A549 (cell line): ENCODE measurements at regions not wholly inside any gene's neighbourhood (a gene's known extent, or its start where the extent isn't known, plus 50 kb on each side); places are given as distances from the start of the nearest gene placed in this dataset.
A peak's percentile ranks its signal among the peaks of the same experiment; 100 is the strongest.

Experiments
- ATAC-seq, 2 experiments: fragments of 200-7000 bp in 1 of 2; fragments of >200 bp in 1 of 2; cut with Nextera tagmentation in 1 of 2; cut with Tn5 transposase in 1 of 2; 3 replicates each; pipeline versions ENCODE4 v1.8.0 to v1.9.1; 2018 to 2020; ENCODE audit warnings: mild to moderate bottlenecking in 1 of 2, moderate library complexity in 1 of 2
- CTCF ChIA-PET: fragments of 300-600 bp; sonication (Branson Sonifier 250); formaldehyde crosslinking; extraction: SDS; loops from one replicate; lab custom pipeline; 2021; ENCODE audit warnings: antibody characterized with exemption, inconsistent platforms; lab: Yijun Ruan, JAX
- POLR2A ChIA-PET: fragments of 350-600 bp; formaldehyde crosslinking; extraction: SDS; loops from one replicate; lab custom pipeline; 2021; ENCODE audit warnings: antibody characterized with exemption, inconsistent platforms; lab: Yijun Ruan, JAX
- DNase-seq, 2 experiments: peaks; one replicate each; pipeline versions ENCODE4 v3.0.0 to v3.0.0-alpha.2; 2011 to 2016; ENCODE audit warnings: low read depth in 1 of 2, low spot score in 1 of 2
- FAIRE-seq: peaks from 2 replicates; lab custom pipeline; 2011; peaks lifted over from hg19 to GRCh38; lab: Jason Lieb, UNC
- H3K27ac ChIP-seq, 2 experiments: fragments of >200 bp; sonication (Bioruptor Twin); formaldehyde crosslinking; 3 replicates each; pipeline ENCODE4 v1.5.1; 2016 to 2017
- H3K4me1 ChIP-seq: fragments of >200 bp; sonication (Bioruptor Twin); formaldehyde crosslinking; 3 replicates; pipeline ENCODE4 v1.6.1; 2016
- H3K4me2 ChIP-seq: fragments of >200 bp; sonication (Bioruptor Twin); formaldehyde crosslinking; 3 replicates; pipeline ENCODE4 v1.6.1; 2016
- H3K4me3 ChIP-seq: fragments of >200 bp; sonication (Bioruptor Twin); formaldehyde crosslinking; 3 replicates; pipeline ENCODE4 v1.5.1; 2016
- H3K9me3 ChIP-seq: fragments of >200 bp; sonication (Bioruptor Twin); formaldehyde crosslinking; 3 replicates; pipeline ENCODE4 v1.6.1; 2016
- BHLHE40 ChIP-seq: IDR thresholded peaks from 2 replicates; pipeline ENCODE4 v1.6.1; 2012; ENCODE audit warnings: low read depth, low read length, inconsistent platforms
- CBX8 ChIP-seq: fragments of 200-600 bp; sonication (generic); IDR thresholded peaks from 2 replicates; pipeline ENCODE4 v1.6.1; 2016
- CEBPB ChIP-seq, 2 experiments: fragments of >200 bp in 1 of 2; sonication (Bioruptor Twin) in 1 of 2; formaldehyde crosslinking in 1 of 2; IDR thresholded peaks; 2 replicates each; pipeline ENCODE4 v1.6.1; 2012 to 2016
- CHD4 ChIP-seq: fragments of 200-600 bp; sonication (generic); IDR thresholded peaks from 2 replicates; pipeline ENCODE4 v1.6.1; 2016; ENCODE audit warnings: antibody characterized with exemption, mild to moderate bottlenecking, borderline replicate concordance
- EHF ChIP-seq: fragments of 250-450 bp; sonication (Bioruptor Pico); IDR thresholded peaks from 2 replicates; pipeline ENCODE4 v1.5.0; 2020; ENCODE audit warnings: mild to moderate bottlenecking
- EHMT2 ChIP-seq: fragments of 200-600 bp; sonication (generic); IDR thresholded peaks from 2 replicates; pipeline ENCODE4 v1.6.1; 2016; ENCODE audit warnings: antibody characterized with exemption, low read depth, mild to moderate bottlenecking, moderate library complexity
- EP300 ChIP-seq, 2 experiments: fragments of >200 bp; sonication (Bioruptor Twin); formaldehyde crosslinking; IDR thresholded peaks; 2 replicates in 1 of 2; 3 replicates in 1 of 2; pipeline ENCODE4 v1.6.1; 2016 to 2017
- FOSB ChIP-seq: fragments of 250-450 bp; sonication (Bioruptor Pico); IDR thresholded peaks from 2 replicates; pipeline ENCODE4 v1.5.0; 2020; ENCODE audit warnings: mild to moderate bottlenecking, moderate library complexity
- FOSL2 ChIP-seq, 2 experiments: fragments of 450-650 bp in 1 of 2; fragments of >200 bp in 1 of 2; sonication (Bioruptor Twin) in 1 of 2; formaldehyde crosslinking; IDR thresholded peaks; 2 replicates each; pipeline versions ENCODE4 v1.5.0 to v1.6.1; 2016 to 2020; ENCODE audit warnings: mild to moderate bottlenecking in 1 of 2, moderate library complexity in 1 of 2
- FOXS1 ChIP-seq: fragments of 250-450 bp; sonication (Bioruptor Pico); IDR thresholded peaks from 2 replicates; pipeline ENCODE4 v1.5.0; 2020; ENCODE audit warnings: mild to moderate bottlenecking, moderate library complexity
- GATA3 ChIP-seq: IDR thresholded peaks from 2 replicates; pipeline ENCODE4 v1.6.1; 2012; ENCODE audit warnings: borderline replicate concordance
- HOXA7 ChIP-seq: fragments of 250-450 bp; sonication (Bioruptor Pico); IDR thresholded peaks from 2 replicates; pipeline ENCODE4 v1.5.0; 2020; ENCODE audit warnings: mild to moderate bottlenecking, moderate library complexity
- HOXB13 ChIP-seq: fragments of 250-450 bp; sonication (Bioruptor Pico); IDR thresholded peaks from 2 replicates; pipeline ENCODE4 v1.5.0; 2020; ENCODE audit warnings: low read depth, mild to moderate bottlenecking, moderate library complexity
- KDM5A ChIP-seq: fragments of 200-600 bp; sonication (generic); IDR thresholded peaks from 2 replicates; pipeline ENCODE4 v1.6.1; 2016; ENCODE audit warnings: antibody characterized with exemption, mild to moderate bottlenecking
- MYC ChIP-seq: IDR thresholded peaks from 2 replicates; pipeline ENCODE4 v1.6.1; 2012; ENCODE audit warnings: mild to moderate bottlenecking, inconsistent platforms, low read length, improper control_type of control experiment, borderline replicate concordance
- NFE2L2 ChIP-seq: fragments of 150-350 bp; conservative IDR thresholded peaks from 2 replicates; pipeline ENCODE4 v1.6.1; 2014; ENCODE audit warnings: low read length
- POLR2A ChIP-seq: IDR thresholded peaks from 2 replicates; pipeline ENCODE4 v1.6.1; 2012; ENCODE audit warnings: mild to moderate bottlenecking, low read length
- RAD21 ChIP-seq, 2 experiments: fragments of >200 bp in 1 of 2; sonication (Bioruptor Twin) in 1 of 2; formaldehyde crosslinking in 1 of 2; IDR thresholded peaks in 1 of 2; conservative IDR thresholded peaks in 1 of 2; 2 replicates in 1 of 2; 3 replicates in 1 of 2; pipeline ENCODE4 v1.6.1; 2012 to 2018; ENCODE audit warnings: inconsistent platforms in 1 of 2
- RARB ChIP-seq: fragments of 250-450 bp; sonication (Bioruptor Pico); IDR thresholded peaks from 2 replicates; pipeline ENCODE4 v1.8.0; 2021; ENCODE audit warnings: mild to moderate bottlenecking, moderate library complexity
- RCOR1 ChIP-seq: fragments of 150-350 bp; IDR thresholded peaks from 2 replicates; pipeline ENCODE4 v1.6.1; 2014; ENCODE audit warnings: antibody characterized with exemption, low read length, low read depth
- RFX5 ChIP-seq: fragments of 450-650 bp; IDR thresholded peaks from 2 replicates; pipeline ENCODE4 v1.7.1; 2014; ENCODE audit warnings: antibody characterized with exemption, mild to moderate bottlenecking, moderate library complexity
- SMC3 ChIP-seq: fragments of >200 bp; sonication (Bioruptor Twin); formaldehyde crosslinking; IDR thresholded peaks from 3 replicates; pipeline ENCODE4 v1.6.1; 2018; ENCODE audit warnings: inconsistent platforms
- SREBF2 ChIP-seq: fragments of 450-650 bp; IDR thresholded peaks from 2 replicates; pipeline ENCODE4 v1.6.1; 2014; ENCODE audit warnings: mild to moderate bottlenecking, moderate library complexity
- ZC3H11A ChIP-seq: fragments of 450-650 bp; IDR thresholded peaks from 2 replicates; pipeline ENCODE4 v1.6.1; 2014; ENCODE audit warnings: antibody characterized with exemption, mild to moderate bottlenecking
- ZNF302 ChIP-seq: fragments of 250-450 bp; sonication (Bioruptor Pico); IDR thresholded peaks from 2 replicates; pipeline ENCODE4 v1.9.0; 2021; ENCODE audit warnings: inconsistent platforms, mild to moderate bottlenecking, moderate library complexity
- WGBS: methylation state at CpG from one replicate; pipeline ENCODE4 v1.1.6; 2017; ENCODE audit errors: missing lambda C conversion rate; 5-methylcytosine and 5-hydroxymethylcytosine counted together
- TF ChIP-seq, protein P1 (sequence below): fragments of >200 bp; sonication (Bioruptor Twin); formaldehyde crosslinking; IDR thresholded peaks from 3 replicates; pipeline ENCODE4 v1.6.1; 2016
- TF ChIP-seq, protein P2 (sequence below): fragments of >200 bp; sonication (Bioruptor Twin); formaldehyde crosslinking; IDR thresholded peaks from 3 replicates; pipeline ENCODE4 v1.5.1; 2016

- no peak for FAIRE-seq
These were observed 98.6 kb upstream of the PHF14 start for GRCh38 chr7:10875080-10875479.

GRCh38 chr7:10888861-10889260 lies 84.8 kb upstream of the PHF14 start:
- Histone ChIP-seq H3K4me1 (no peaks in the 10 kb centered on the region), H3K9me3 (no peaks in the 10 kb centered on the region), H3K27ac (no peak overlapping the region), H3K4me3 (no peak overlapping the region), H3K4me2 (no peak overlapping the region; the same call in 2 of the 3 replicates)
- ATAC-seq, result peak; percentile 30 to 60; a peak in 4 of 6 replicates
- ChIA-PET POLR2A (no interaction called here), CTCF (interaction anchor here (0.5 to 1.5 kb wide), 12 partner anchors 9 to 990 kb away, joined by 3 to 7 read pairs (median 4); no protein-coding TSS in a partner anchor)
- no peak for DNase-seq
- peak; percentile 43 for FAIRE-seq
- WGBS, result 27% methylated on average over 7 of the region's 7 CpGs
- TF ChIP-seq, protein P1, sequence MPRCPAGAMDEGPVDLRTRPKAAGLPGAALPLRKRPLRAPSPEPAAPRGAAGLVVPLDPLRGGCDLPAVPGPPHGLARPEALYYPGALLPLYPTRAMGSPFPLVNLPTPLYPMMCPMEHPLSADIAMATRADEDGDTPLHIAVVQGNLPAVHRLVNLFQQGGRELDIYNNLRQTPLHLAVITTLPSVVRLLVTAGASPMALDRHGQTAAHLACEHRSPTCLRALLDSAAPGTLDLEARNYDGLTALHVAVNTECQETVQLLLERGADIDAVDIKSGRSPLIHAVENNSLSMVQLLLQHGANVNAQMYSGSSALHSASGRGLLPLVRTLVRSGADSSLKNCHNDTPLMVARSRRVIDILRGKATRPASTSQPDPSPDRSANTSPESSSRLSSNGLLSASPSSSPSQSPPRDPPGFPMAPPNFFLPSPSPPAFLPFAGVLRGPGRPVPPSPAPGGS, result no peak
- no peak for TF ChIP-seq POLR2A
- no peak for TF ChIP-seq CEBPB (IDR thresholded peaks at IDR 0.05)
- TF ChIP-seq MYC, result no peak
- no peak for TF ChIP-seq HOXA7 (CRISPR knock-in tag)
- TF ChIP-seq RARB (CRISPR knock-in tag), result no peak
- no peak for TF ChIP-seq HOXB13 (CRISPR knock-in tag)
- TF ChIP-seq KDM5A, result no peak
- TF ChIP-seq SREBF2, result no peak
- TF ChIP-seq CHD4, result no peak
- TF ChIP-seq NFE2L2, result no peak
- TF ChIP-seq GATA3, result no peak
- no peak for TF ChIP-seq RFX5
- no peak for TF ChIP-seq FOXS1
- TF ChIP-seq CBX8, result no peak
- TF ChIP-seq EHMT2, result no peak

More at GRCh38 chr7:10875080-10875479, 98.6 kb upstream of the PHF14 start:
- Histone ChIP-seq H3K9me3 (no peaks in the 10 kb centered on the region), H3K4me2 (no peak overlapping the region), H3K4me1 (no peaks in the 10 kb centered on the region), H3K27ac (no peak overlapping the region), H3K4me3 (no peak overlapping the region)
- ChIA-PET CTCF (interaction anchor here (1.4 kb wide), 1 partner anchor 14 kb away, joined by 4 read pairs; no protein-coding TSS in a partner anchor), POLR2A (no interaction called here)
- DNase-seq (no peak), ATAC-seq (no peak)
- WGBS, result 23% methylated on average over 2 of the region's 2 CpGs
- no peak for TF ChIP-seq BHLHE40
- TF ChIP-seq EP300 (IDR thresholded peaks at IDR 0.05), result no peak
- TF ChIP-seq CHD4, result no peak
- TF ChIP-seq, protein P2, sequence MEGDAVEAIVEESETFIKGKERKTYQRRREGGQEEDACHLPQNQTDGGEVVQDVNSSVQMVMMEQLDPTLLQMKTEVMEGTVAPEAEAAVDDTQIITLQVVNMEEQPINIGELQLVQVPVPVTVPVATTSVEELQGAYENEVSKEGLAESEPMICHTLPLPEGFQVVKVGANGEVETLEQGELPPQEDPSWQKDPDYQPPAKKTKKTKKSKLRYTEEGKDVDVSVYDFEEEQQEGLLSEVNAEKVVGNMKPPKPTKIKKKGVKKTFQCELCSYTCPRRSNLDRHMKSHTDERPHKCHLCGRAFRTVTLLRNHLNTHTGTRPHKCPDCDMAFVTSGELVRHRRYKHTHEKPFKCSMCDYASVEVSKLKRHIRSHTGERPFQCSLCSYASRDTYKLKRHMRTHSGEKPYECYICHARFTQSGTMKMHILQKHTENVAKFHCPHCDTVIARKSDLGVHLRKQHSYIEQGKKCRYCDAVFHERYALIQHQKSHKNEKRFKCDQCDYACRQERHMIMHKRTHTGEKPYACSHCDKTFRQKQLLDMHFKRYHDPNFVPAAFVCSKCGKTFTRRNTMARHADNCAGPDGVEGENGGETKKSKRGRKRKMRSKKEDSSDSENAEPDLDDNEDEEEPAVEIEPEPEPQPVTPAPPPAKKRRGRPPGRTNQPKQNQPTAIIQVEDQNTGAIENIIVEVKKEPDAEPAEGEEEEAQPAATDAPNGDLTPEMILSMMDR, result no peak
- no peak for TF ChIP-seq RAD21 (conservative IDR thresholded peaks at IDR 0.05 in 1 of 2, IDR thresholded peaks at IDR 0.05 in 1 of 2)
- no peak for TF ChIP-seq FOSB (CRISPR knock-in tag)
- no peak for TF ChIP-seq FOSL2 (IDR thresholded peaks at IDR 0.05)
- no peak for TF ChIP-seq FOSL2 (CRISPR knock-in tag; IDR thresholded peaks at IDR 0.05)
- TF ChIP-seq KDM5A, result no peak

DNA sequence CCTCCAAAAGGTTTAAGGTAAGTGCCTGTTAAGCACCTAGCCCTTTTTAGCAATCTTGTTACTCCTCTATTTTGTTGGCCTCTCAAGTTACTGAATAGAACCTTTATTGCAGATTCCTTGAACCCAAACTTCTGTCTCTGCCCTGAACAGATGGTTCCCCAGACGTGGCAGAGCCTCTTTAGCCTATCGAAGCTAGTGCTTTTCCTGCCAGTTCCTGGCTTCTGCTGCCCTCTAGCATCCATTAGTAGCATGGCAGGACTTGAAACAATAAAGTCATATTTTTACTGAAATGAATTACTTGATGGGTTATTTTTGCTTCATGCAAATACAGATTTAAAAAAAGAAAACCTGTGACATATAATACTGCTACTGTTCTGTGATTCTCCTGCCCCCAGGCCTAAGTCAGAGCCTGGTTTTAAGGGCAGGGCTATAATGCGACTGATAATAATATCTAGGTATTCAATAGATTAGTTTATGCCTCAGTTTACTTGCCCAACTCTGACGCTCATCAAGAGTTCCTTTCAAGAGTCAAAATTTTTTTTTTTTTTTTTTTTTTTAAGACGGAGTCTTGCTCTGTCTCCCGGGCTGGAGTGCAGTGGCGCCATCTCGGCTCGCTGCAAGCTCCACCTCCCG lies 84.3 kb upstream of the PHF14 start:
- no peak overlapping the region; the same call in 2 of the 3 replicates for H3K4me2 ChIP-seq
- H3K4me1 ChIP-seq, result no peaks in the 10 kb centered on the region
- WGBS, result 39% methylated on average over 10 of the region's 10 CpGs
- ChIA-PET CTCF (interaction anchor here (0.5 to 1.5 kb wide), 12 partner anchors 9 to 1400 kb away, joined by 3 to 7 read pairs (median 4); no protein-coding TSS in a partner anchor), POLR2A (no interaction called here)
- H3K27ac ChIP-seq, result no peak overlapping the region
- DNase-seq (peak; percentile 38 to 70), FAIRE-seq (peak; percentile 79), ATAC-seq (peak; percentile 78 to 92)
- no peaks in the 10 kb centered on the region for H3K9me3 ChIP-seq
- H3K4me3 ChIP-seq, result no peak overlapping the region
- TF ChIP-seq RAD21 (conservative IDR thresholded peaks at IDR 0.05 in 1 of 2, IDR thresholded peaks at IDR 0.05 in 1 of 2), result peak; percentile 79 to 91
- TF ChIP-seq EHF, result no peak
- no peak for TF ChIP-seq ZNF302 (CRISPR knock-in tag)
- TF ChIP-seq SREBF2, result no peak
- TF ChIP-seq, protein P2, result peak; percentile 76
- TF ChIP-seq RCOR1, result no peak
- TF ChIP-seq ZC3H11A, result no peak
- peak; percentile 64 for TF ChIP-seq SMC3
